ENCODE measurements at regions not wholly inside any gene's neighbourhood (a gene's known extent, or its start where the extent isn't known, plus 50 kb on each side); places are given as distances from the start of the nearest gene placed in this dataset.

DNA sequence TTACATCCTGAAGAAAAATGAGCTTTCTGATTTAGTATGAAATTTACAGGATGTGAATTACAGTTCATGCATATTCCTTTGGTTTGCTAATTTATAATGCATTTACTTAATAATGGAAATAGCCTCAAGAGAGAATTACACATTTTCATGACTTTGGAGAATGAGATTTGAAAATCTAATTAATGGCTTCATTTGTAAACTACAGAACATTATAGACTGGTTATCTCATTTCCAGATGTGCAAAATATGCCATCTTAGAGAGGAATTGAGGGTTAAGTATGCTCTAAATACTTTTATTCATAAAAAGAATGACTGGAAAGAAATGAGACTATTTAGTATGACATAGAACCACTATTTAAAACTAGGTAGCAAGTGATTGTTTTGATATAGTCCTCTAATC is 94.2 kb upstream of the DNAJC10 start:
- TF ChIP-seq, protein P1, sequence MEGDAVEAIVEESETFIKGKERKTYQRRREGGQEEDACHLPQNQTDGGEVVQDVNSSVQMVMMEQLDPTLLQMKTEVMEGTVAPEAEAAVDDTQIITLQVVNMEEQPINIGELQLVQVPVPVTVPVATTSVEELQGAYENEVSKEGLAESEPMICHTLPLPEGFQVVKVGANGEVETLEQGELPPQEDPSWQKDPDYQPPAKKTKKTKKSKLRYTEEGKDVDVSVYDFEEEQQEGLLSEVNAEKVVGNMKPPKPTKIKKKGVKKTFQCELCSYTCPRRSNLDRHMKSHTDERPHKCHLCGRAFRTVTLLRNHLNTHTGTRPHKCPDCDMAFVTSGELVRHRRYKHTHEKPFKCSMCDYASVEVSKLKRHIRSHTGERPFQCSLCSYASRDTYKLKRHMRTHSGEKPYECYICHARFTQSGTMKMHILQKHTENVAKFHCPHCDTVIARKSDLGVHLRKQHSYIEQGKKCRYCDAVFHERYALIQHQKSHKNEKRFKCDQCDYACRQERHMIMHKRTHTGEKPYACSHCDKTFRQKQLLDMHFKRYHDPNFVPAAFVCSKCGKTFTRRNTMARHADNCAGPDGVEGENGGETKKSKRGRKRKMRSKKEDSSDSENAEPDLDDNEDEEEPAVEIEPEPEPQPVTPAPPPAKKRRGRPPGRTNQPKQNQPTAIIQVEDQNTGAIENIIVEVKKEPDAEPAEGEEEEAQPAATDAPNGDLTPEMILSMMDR (IDR thresholded peaks at IDR 0.05; ENCODE audit: low read length), result no peak
- TF ChIP-seq EZH2 (optimal IDR thresholded peaks at IDR 0.05; ENCODE audit: low read depth, low read length), result no peak
- TF ChIP-seq EZH2phosphoT487 (IDR thresholded peaks at IDR 0.05; ENCODE audit: low read length), result no peak

All from MM.1S (cell line).